Endothelial cell of umbilical vein (primary cell): ENCODE measurements at regions not wholly inside any gene's neighbourhood (a gene's known extent, or its start where the extent isn't known, plus 50 kb on each side); places are given as distances from the start of the nearest gene placed in this dataset.

Experiments
- BruUV-seq: library from RNA; stranded (reverse); fragments of 400-500 nt; replicated peaks from 2 replicates; lab custom pipeline; 2021; lab: Mats Ljungman, UMichigan
- CTCF ChIA-PET: fragments of 300-600, 350-600 bp; sonication (Branson Sonifier 250); formaldehyde crosslinking; loops from one replicate; lab custom pipeline; 2021; ENCODE audit warnings: antibody characterized with exemption, inconsistent platforms; lab: Charles Lee
- POLR2A ChIA-PET: fragments of 300-600, 350-600 bp; sonication (Branson Sonifier 250); formaldehyde crosslinking; loops from one replicate; lab custom pipeline; 2021; ENCODE audit warnings: antibody characterized with exemption, inconsistent platforms; lab: Charles Lee
- DNase-seq: peaks from one replicate; pipeline ENCODE4 v3.0.0-alpha.2; 2011; ENCODE audit warnings: low read depth, low spot score
- FAIRE-seq: peaks from 2 replicates; lab custom pipeline; 2011; peaks lifted over from hg19 to GRCh38; lab: Jason Lieb, UNC
- H2AFZ ChIP-seq: 2 replicates; pipeline ENCODE4 v1.6.0; 2012; ENCODE audit warnings: low read depth, low read length, control low read depth, inconsistent platforms
- H3K27ac ChIP-seq: 2 replicates; pipeline ENCODE4 v1.5.1; 2011; ENCODE audit warnings: low read depth, mild to moderate bottlenecking, control low read depth, low read length, moderate library complexity; ENCODE audit not compliant: insufficient read depth
- H3K27me3 ChIP-seq, 2 experiments: 2 replicates each; pipeline versions ENCODE4 v1.6.0 to v1.6.1; 2011; ENCODE audit warnings: low read length in 2 of 2, mixed read lengths in 1 of 2; ENCODE audit not compliant: control insufficient read depth in 2 of 2, insufficient read depth in 2 of 2
- H3K36me3 ChIP-seq, 2 experiments: 2 replicates in 1 of 2; 3 replicates in 1 of 2; pipeline ENCODE4 v1.5.1; 2011; ENCODE audit warnings: low read length in 2 of 2, mild to moderate bottlenecking in 1 of 2, moderate library complexity in 1 of 2; ENCODE audit not compliant: control insufficient read depth in 2 of 2, insufficient read depth in 2 of 2; ENCODE audit errors: extremely low read depth in 1 of 2
- H3K4me1 ChIP-seq: 3 replicates; pipeline ENCODE4 v1.5.1; 2011; ENCODE audit warnings: mild to moderate bottlenecking, low read length; ENCODE audit not compliant: control insufficient read depth, insufficient read depth; ENCODE audit errors: extremely low read depth
- H3K4me2 ChIP-seq: 2 replicates; pipeline ENCODE4 v1.6.1; 2011; ENCODE audit warnings: low read length, control low read depth, mixed read lengths; ENCODE audit not compliant: insufficient read depth
- H3K4me3 ChIP-seq, 3 experiments: fragments of 200-600 bp in 1 of 3; sonication (generic), shearing (Covaris generic) in 1 of 3; replicated peaks in 1 of 3; 2 replicates each; pipeline ENCODE4 v1.5.1; 2011 to 2016; ENCODE audit warnings: control low read depth in 3 of 3, low read length in 3 of 3, mild to moderate bottlenecking in 2 of 3, inconsistent platforms in 1 of 3, low read depth in 1 of 3, moderate library complexity in 1 of 3; ENCODE audit not compliant: insufficient read depth in 1 of 3
- H3K79me2 ChIP-seq: 2 replicates; pipeline ENCODE4 v1.6.0; 2012; ENCODE audit warnings: low read length, inconsistent platforms; ENCODE audit not compliant: control insufficient read depth, insufficient read depth
- H3K9ac ChIP-seq: replicated peaks from 2 replicates; pipeline ENCODE3; 2011; ENCODE audit warnings: low read length, control low read depth; ENCODE audit not compliant: insufficient read depth; ENCODE audit errors: extremely low read depth
- H3K9me1 ChIP-seq: replicated peaks from 3 replicates; pipeline ENCODE4 v1.6.0; 2011; ENCODE audit warnings: mild to moderate bottlenecking, low read length; ENCODE audit not compliant: control insufficient read depth, insufficient read depth; ENCODE audit errors: extremely low read depth
- H3K9me3 ChIP-seq: replicated peaks from 2 replicates; pipeline ENCODE4 v1.5.1; 2012; ENCODE audit warnings: low read length, inconsistent platforms; ENCODE audit not compliant: control insufficient read depth, insufficient read depth
- H4K20me1 ChIP-seq: replicated peaks from 2 replicates; pipeline ENCODE3; 2011; ENCODE audit warnings: mild to moderate bottlenecking, low read length; ENCODE audit not compliant: control insufficient read depth, insufficient read depth; ENCODE audit errors: extremely low read depth
- CTCF ChIP-seq, 2 donors: IDR thresholded peaks; 1 replicate in 1 of 2; 2 replicates in 1 of 2; pipeline ENCODE4 v1.5.1; 2011; ENCODE audit warnings: low read length in 2 of 2, mild to moderate bottlenecking in 2 of 2, moderate library complexity in 2 of 2, control low read depth in 1 of 2, inconsistent platforms in 1 of 2, low read depth in 1 of 2; ENCODE audit not compliant: insufficient read depth in 1 of 2; ENCODE audit errors: extremely low read depth in 1 of 2
- EZH2 ChIP-seq: IDR thresholded peaks from 2 replicates; pipeline ENCODE4 v1.6.1; 2012; ENCODE audit warnings: borderline replicate concordance, low read depth, mild to moderate bottlenecking, moderate library complexity, low read length, inconsistent platforms; ENCODE audit not compliant: severe bottlenecking
- FOS ChIP-seq: IDR thresholded peaks from 2 replicates; pipeline ENCODE4 v1.6.1; 2011; ENCODE audit warnings: mild to moderate bottlenecking, low read length, moderate library complexity, borderline replicate concordance; ENCODE audit not compliant: insufficient read depth
- GATA2 ChIP-seq: IDR thresholded peaks from 2 replicates; pipeline ENCODE4 v1.7.0; 2011; ENCODE audit warnings: low read depth, mild to moderate bottlenecking, moderate library complexity, mixed read lengths, low read length; ENCODE audit not compliant: insufficient read length, insufficient read depth
- JUN ChIP-seq: IDR thresholded peaks from 2 replicates; pipeline ENCODE4 v1.6.1; 2011; ENCODE audit warnings: borderline replicate concordance, low read depth; ENCODE audit not compliant: insufficient read length, insufficient read depth
- MAX ChIP-seq: IDR thresholded peaks from 2 replicates; pipeline ENCODE4 v1.6.1; 2011; ENCODE audit not compliant: insufficient read depth, insufficient read length
- MYC ChIP-seq: IDR thresholded peaks from one replicate; pipeline ENCODE4 v1.6.1; 2011; ENCODE audit warnings: mild to moderate bottlenecking, low read depth, low read length
- POLR2A ChIP-seq: IDR thresholded peaks from 2 replicates; pipeline ENCODE4 v1.6.1; 2012; ENCODE audit warnings: low read depth, mild to moderate bottlenecking, control low read depth, low read length
- POLR2AphosphoS5 ChIP-seq: IDR thresholded peaks from 2 replicates; pipeline ENCODE4 v1.6.1; 2012; ENCODE audit warnings: low read depth, mild to moderate bottlenecking, control low read depth, low read length, moderate library complexity; ENCODE audit not compliant: insufficient read depth
- dilution Hi-C: fragments of 300-500 bp; cut with MboI; formaldehyde crosslinking; loops from one replicate; pipeline ENCODE4 v1.15.0; 2019; ENCODE audit warnings: low sequenced_read_pairs; ENCODE audit not compliant: extremely low pct_ligation_motif_present
- intact Hi-C: fragments of 100-400 bp; cut with micrococcal nuclease; formaldehyde crosslinking; loops from one replicate; pipeline ENCODE4 v1.10.0; 2022

- POLR2A ChIA-PET = no interaction called here
- no peak for TF ChIP-seq GATA2
- TF ChIP-seq EZH2 = no peak
- no peak for DNase-seq
These were observed 303.0 kb downstream of the MSX2 start for GRCh38 chr5:175027390-175027789.

GRCh38 chr5:175025077-175025476 lies 300.7 kb downstream of the MSX2 start:
- H3K4me2 ChIP-seq = no peak overlapping the region
- no peaks in the 10 kb centered on the region for H3K36me3 ChIP-seq
- H3K27ac ChIP-seq = no peak overlapping the region
- DNase-seq (no peak), FAIRE-seq (no peak)
- no peak overlapping the region for H2AFZ ChIP-seq
- ChIA-PET CTCF (no interaction called here), POLR2A (no interaction called here)
- no peaks in the 10 kb centered on the region for H3K79me2 ChIP-seq
- H3K9me3 ChIP-seq = peaks cover 4% of the 10 kb centered on the region
- H3K4me1 ChIP-seq = no peaks in the 10 kb centered on the region
- no peaks in the 10 kb centered on the region for H3K9me1 ChIP-seq
- H4K20me1 ChIP-seq = no peaks in the 10 kb centered on the region
- no peak overlapping the region for H3K9ac ChIP-seq
- H3K27me3 ChIP-seq = no peaks in the 10 kb centered on the region
- no TSS peak for BruUV-seq
- intact Hi-C loops = no loop called here
- no peak overlapping the region for H3K4me3 ChIP-seq
- dilution Hi-C loops = no loop called here
- TF ChIP-seq EZH2 (no peak), POLR2A (no peak), MAX (no peak), GATA2 (no peak), MYC (no peak), FOS (no peak), CTCF (IDR thresholded peaks at IDR 0.05; ENCODE audit: extremely low read depth in 1 of 2, insufficient read depth in 1 of 2, low read depth in 1 of 2, low read length in 2 of 2) (no peak), POLR2AphosphoS5 (no peak), JUN (no peak)

More at GRCh38 chr5:175027390-175027789, 303.0 kb downstream of the MSX2 start:
- Histone ChIP-seq H3K79me2 (no peaks in the 10 kb centered on the region), H3K27ac (no peak overlapping the region), H3K9me1 (no peaks in the 10 kb centered on the region), H3K9ac (no peak overlapping the region), H3K9me3 (peaks cover 2% of the 10 kb centered on the region), H2AFZ (no peak overlapping the region), H4K20me1 (no peaks in the 10 kb centered on the region), H3K36me3 (no peaks in the 10 kb centered on the region), H3K4me2 (no peak overlapping the region), H3K27me3 (no peaks in the 10 kb centered on the region), H3K4me1 (no peaks in the 10 kb centered on the region), H3K4me3 (no peak overlapping the region)
- no peak for FAIRE-seq
- intact Hi-C loops (no loop called here), dilution Hi-C loops (no loop called here)
- no TSS peak for BruUV-seq
- CTCF ChIA-PET = no interaction called here
